ENCODE measurements at regions not wholly inside any gene's neighbourhood (a gene's known extent, or its start where the extent isn't known, plus 50 kb on each side); places are given as distances from the start of the nearest gene placed in this dataset.
"Not testable (repeated sequence)": the region's sequence is repeated elsewhere in the genome, so short reads cannot be mapped to it uniquely, and the experiment has no call there.

DNA sequence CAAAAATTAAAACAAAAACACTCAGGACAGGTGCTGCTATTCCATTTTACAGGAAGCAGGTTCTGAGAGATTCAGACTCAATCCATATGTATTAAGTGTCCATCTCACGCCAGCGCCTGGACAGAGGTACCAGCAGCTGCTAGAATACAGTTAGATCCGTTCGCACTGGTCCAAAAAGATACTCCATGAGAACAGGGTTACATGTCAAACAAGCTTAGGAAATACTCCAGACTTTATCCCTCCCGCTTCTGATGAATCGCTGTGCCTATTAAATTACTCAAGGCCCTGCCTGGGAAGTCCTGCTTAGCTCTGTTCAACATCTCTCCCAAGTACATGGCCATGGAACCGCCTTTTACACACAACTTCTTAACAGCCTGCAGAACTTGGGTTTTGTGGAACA, 50.2 kb upstream of the SLC35C1 start:
- Mint-ChIP-seq H3K9me3 (no peaks in the 10 kb centered on the region), H3K36me3 (no peaks in the 10 kb centered on the region), H3K27ac (no peak overlapping the region), H3K4me1 (no peaks in the 10 kb centered on the region), H3K27me3 (peaks cover 11% of the 10 kb centered on the region), H3K4me3 (no peak overlapping the region)

DNA sequence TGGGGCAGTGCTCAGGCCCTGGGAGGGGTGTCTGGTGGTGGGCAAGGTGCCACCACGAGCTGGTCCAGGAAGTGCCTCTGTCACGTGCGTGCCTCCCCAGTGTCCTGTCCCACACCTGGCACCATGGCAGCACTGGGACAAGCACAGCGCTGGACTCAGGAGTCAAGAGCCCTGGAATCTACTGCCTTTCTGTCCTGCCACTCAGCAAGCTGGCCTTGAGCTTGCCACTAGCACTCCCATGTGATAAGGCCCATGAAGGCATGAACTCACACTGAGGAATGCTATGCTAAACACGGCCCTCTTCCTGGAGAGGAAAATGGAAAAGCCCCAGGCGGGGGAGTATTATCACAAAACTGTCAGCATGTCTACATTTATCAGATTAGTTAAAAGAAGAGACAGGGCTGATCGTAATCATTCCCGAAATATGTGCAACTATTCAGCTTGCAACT, 50.7 kb upstream of the SLC35C1 start:
- Mint-ChIP-seq H3K9me3 (no peaks in the 10 kb centered on the region), H3K27ac (no peak overlapping the region), H3K4me1 (no peaks in the 10 kb centered on the region), H3K36me3 (no peaks in the 10 kb centered on the region), H3K4me3 (no peak overlapping the region), H3K27me3 (peaks cover 11% of the 10 kb centered on the region)

DNA sequence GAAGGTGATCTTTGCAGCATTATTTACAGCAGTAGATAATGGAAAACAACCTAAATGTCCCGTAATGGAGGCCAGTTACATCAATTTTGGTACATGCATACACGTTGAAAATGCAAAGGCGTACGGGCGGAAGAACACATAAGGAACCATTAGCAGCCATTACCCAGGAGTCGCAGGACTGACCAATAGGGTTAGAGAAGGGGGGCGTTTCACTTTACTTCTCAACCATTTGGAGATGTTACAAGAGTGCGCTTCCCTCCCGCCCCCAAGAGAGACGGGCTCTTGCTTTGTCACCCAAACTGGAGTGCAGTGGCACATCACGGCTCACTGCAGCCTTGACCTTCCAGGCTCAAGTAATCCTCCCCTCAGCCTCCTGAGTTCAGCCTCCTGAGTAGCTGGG, 52.8 kb upstream of the SLC35C1 start:
- H3K4me1 Mint-ChIP-seq = no peaks in the 10 kb centered on the region

DNA sequence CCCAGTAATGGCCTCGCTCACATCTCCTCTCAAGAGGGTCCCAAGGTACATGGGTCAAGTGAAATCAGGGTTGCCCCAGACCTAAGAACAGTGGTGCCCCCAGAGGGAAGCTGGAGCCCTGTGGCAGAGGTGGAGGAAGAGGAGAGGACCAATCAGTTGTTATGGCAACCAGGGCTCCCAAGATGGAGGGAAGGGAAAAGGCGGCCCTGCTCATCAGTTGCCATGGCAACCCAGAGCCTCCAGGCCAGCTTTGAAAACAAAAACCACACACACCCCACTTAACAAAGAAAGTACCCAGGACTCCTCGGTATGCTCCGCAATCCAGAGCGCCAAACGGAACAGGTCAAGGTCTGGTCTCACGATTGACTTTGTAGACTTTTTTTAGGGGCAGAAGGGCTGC, 53.5 kb upstream of the SLC35C1 start:
- Mint-ChIP-seq H3K9me3 (no peaks in the 10 kb centered on the region), H3K4me1 (no peaks in the 10 kb centered on the region), H3K36me3 (no peaks in the 10 kb centered on the region), H3K27me3 (peaks cover 9% of the 10 kb centered on the region), H3K4me3 (no peak overlapping the region), H3K27ac (no peak overlapping the region)

More for the DNA sequence above, 52.8 kb upstream of the SLC35C1 start:
- Mint-ChIP-seq H3K27ac (no peak overlapping the region), H3K27me3 (peaks cover 11% of the 10 kb centered on the region), H3K36me3 (no peaks in the 10 kb centered on the region), H3K4me3 (no peak overlapping the region), H3K9me3 (no peaks in the 10 kb centered on the region)

DNA sequence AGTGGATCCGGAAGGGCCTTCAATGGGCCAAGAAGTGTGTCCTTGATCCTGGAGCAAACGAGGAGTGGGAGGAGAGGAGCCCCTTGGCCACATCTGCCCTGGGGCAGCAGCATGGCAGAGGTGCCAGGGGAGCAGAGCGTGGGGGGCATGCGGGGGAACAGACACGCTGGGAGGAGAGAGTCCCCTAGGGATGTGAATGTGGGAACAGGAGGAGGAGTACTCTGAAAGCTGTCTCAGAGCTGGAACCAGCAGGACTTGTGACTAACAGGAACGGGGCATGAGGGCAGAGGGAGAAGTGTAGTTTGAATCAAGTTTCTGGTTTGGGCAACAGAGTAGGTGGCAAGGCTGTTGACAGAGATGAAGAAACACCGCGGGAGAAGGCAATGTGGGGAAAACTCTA, 54.5 kb upstream of the SLC35C1 start:
- Mint-ChIP-seq H3K27me3 (peaks cover 9% of the 10 kb centered on the region), H3K4me3 (no peak overlapping the region), H3K27ac (no peak overlapping the region), H3K36me3 (no peaks in the 10 kb centered on the region), H3K9me3 (no peaks in the 10 kb centered on the region), H3K4me1 (no peaks in the 10 kb centered on the region)

DNA sequence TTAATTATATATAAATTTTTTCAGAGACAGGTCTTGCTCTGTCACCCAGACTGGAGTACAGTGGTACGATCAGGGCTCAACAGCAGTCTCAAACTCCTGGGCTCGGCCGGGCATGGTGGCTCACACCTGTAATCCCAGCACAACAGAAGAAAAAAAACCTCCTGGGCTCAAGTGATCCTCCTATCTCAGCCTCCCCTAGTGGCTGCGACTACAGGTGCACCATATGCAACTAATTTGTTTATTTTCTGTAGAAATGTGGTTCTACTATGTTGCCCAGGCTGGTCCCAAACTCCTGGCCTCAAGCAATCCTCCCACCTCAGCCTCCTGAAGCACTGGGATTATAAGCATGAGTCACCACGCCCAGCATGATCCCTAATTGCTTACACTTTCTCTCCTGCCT, 56.1 kb upstream of the SLC35C1 start:
- Mint-ChIP-seq H3K4me3 (no peak overlapping the region), H3K27me3 (peaks cover 7% of the 10 kb centered on the region), H3K27ac (no peak overlapping the region), H3K36me3 (no peaks in the 10 kb centered on the region), H3K4me1 (no peaks in the 10 kb centered on the region), H3K9me3 (no peaks in the 10 kb centered on the region)

DNA sequence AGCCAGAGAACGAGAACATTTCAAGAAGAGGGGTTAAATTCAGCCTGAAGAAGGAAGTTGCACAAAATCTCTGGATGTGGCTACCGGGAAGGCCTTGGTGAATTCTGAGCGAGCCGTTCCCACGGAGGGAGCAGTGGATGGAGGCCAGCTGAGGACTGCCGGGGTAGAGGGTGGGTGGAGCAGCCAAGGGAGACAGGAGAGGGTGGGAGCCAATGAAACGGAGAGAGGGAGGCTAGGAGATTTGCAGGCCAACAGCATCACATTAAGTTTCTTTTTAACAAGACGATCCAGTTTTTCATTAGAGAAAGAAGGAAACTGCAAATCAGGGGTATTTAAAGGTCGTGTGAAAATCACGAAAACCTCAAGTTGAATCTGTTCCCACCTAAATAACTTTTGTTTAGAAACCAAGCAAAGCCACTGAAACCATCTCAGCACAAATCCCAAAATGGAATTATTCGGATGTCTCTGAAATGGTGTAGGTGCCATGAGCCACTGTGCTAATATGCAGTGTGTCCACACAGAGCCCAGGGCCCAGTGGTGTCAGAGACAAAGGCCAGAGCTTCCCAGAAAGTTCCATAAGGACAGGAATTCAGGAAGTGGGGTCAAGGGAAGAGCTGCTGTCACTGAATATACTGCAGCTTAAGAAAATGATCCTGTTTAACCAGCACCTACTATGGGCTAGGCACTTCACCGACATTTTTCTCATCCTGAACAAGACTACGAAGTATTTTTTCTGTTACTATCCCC, 59.7 kb upstream of the SLC35C1 start:
- Mint-ChIP-seq H3K4me3 (no peak overlapping the region), H3K4me1 (no peaks in the 10 kb centered on the region), H3K36me3 (no peaks in the 10 kb centered on the region), H3K27me3 (peaks cover 2% of the 10 kb centered on the region), H3K27ac (no peak overlapping the region), H3K9me3 (no peaks in the 10 kb centered on the region)

DNA sequence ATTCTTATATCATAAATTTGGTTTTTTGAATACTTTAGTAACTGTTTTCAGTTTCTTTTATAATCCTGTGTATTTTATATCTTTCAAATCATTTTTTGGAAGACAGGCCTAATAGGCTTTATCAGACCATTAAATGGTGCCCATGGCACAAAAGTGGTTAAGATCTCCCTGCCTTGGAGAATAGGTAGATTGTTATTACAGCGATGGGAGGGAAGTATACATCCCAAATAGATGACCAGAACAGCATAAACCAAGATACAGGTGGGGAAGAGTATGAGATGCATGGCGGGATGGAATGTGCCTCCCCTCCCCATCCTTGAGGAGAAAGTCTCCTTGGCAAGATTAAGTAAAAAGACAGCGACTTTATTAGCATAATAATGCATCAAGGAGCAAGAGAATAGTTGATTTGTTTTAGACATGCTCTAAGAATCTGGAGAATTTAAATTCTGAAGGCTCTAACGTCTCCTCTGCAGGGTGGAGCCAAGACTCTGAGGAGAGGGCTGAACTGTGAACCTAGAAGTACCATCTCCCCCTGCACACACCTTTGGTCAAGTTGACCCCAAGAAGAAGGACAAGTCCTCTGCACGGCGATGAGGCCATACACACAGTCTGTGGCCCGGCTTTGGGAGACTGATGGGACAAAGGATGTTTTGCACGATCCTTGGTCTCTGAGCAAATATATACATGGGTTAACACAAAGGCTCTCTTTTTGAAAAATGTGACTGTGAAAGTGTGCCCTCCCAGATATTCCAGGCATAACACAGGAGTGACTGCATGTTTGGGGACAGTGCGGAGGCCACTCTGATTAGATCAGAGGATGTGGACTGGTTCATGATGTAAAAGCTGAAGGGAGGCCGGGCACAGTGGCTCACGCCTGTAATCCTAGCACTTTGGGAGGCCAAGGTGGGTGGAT, 61.1 kb upstream of the SLC35C1 start:
- H3K27me3 Mint-ChIP-seq = no peaks in the 10 kb centered on the region
- no peak overlapping the region for H3K4me3 Mint-ChIP-seq
- no peak overlapping the region for H3K27ac Mint-ChIP-seq
- H3K9me3 Mint-ChIP-seq = no peaks in the 10 kb centered on the region
- H3K36me3 Mint-ChIP-seq = no peaks in the 10 kb centered on the region
- H3K4me1 Mint-ChIP-seq = no peaks in the 10 kb centered on the region

DNA sequence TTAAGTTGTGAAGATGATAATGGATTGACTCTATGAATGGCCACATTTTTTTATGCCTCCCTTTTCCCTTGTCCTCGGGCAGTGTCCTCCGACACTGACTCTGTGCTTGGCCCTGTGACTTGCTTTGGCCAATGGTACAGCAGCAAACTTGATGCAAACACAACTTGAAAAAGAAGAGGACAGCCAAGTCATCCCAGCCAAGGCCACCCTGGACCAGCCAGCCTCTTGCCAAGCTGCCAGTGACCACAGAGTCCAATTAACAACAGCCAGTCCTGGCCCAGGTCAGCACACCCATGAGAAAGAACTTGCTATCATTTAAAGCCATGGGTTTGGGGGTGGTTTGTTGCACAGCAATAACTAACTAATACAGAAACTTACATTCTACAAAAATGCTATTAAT, 63.4 kb upstream of the SLC35C1 start:
- no peaks in the 10 kb centered on the region for H3K36me3 Mint-ChIP-seq
- H3K27me3 Mint-ChIP-seq = no peaks in the 10 kb centered on the region
- H3K9me3 Mint-ChIP-seq = no peaks in the 10 kb centered on the region
- no peak overlapping the region for H3K27ac Mint-ChIP-seq
- H3K4me1 Mint-ChIP-seq = peaks cover 6% of the 10 kb centered on the region
- H3K4me3 Mint-ChIP-seq = no peak overlapping the region

DNA sequence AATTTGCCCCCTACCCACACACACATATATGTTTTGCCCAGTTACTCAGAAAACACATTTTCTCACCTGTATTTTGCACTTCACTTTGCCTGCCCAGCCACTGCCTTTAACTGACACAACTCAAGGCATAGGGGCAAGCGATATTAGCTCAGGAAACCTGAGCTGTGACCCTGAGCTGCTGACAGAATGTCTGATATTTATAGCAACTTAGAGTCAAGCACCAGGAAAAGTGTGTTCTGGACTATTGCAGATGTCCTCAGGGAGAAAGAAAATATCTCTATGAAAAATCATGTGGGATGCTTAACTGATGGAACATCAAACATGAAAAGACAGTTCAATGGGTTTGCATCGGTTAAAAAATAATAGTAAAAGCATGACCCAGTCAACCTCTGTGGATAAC, 63.9 kb upstream of the SLC35C1 start:
- no peaks in the 10 kb centered on the region for H3K9me3 Mint-ChIP-seq

DNA sequence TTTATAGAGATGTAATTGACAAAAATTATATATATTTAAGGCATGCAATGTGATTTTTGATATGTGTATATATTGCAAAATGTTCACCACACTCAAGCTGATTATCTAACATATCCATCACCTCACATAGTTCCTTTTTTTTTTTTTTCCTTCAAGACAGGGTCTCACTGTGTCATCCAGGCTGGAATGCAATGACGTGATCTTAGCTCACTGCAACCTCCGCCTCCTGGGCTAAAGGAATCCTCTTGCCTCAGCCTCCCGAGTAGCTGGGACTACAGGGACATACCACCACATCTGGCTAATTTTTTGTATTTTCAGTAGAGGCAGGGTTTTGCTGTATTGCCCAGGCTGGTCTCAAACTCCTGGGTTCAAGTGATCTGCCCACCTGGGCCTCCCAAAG, 65.1 kb upstream of the SLC35C1 start:
- Mint-ChIP-seq H3K27me3 (no peaks in the 10 kb centered on the region), H3K9me3 (no peaks in the 10 kb centered on the region), H3K27ac (no peak overlapping the region), H3K36me3 (no peaks in the 10 kb centered on the region), H3K4me1 (peaks cover 6% of the 10 kb centered on the region), H3K4me3 (no peak overlapping the region)

More for the DNA sequence above, 63.9 kb upstream of the SLC35C1 start:
- H3K27me3 Mint-ChIP-seq = no peaks in the 10 kb centered on the region
- no peak overlapping the region for H3K4me3 Mint-ChIP-seq
- H3K36me3 Mint-ChIP-seq = no peaks in the 10 kb centered on the region
- H3K4me1 Mint-ChIP-seq = peaks cover 6% of the 10 kb centered on the region
- no peak overlapping the region for H3K27ac Mint-ChIP-seq

DNA sequence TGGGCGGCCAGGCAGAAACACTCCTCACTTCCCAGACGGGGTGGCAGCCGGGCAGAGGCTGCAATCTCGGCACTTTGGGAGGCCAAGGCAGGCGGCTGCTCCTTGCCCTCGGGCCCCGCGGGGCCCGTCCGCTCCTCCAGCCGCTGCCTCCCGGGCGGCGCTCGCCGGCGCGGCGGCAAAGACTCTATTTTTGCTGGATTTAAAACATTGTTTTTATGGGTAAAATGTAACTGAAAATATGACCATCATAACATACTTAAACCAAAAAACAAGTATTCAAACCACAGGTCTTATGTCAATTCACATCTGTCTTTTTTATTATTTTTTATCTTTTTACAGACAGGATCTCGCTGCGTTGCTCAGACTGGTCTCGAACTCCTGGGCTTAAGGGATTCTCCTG, 65.9 kb upstream of the SLC35C1 start:
- not testable (repeated sequence) for H3K9me3 Mint-ChIP-seq, H3K4me1 Mint-ChIP-seq, H3K36me3 Mint-ChIP-seq, H3K4me3 Mint-ChIP-seq, H3K27ac Mint-ChIP-seq, H3K27me3 Mint-ChIP-seq

DNA sequence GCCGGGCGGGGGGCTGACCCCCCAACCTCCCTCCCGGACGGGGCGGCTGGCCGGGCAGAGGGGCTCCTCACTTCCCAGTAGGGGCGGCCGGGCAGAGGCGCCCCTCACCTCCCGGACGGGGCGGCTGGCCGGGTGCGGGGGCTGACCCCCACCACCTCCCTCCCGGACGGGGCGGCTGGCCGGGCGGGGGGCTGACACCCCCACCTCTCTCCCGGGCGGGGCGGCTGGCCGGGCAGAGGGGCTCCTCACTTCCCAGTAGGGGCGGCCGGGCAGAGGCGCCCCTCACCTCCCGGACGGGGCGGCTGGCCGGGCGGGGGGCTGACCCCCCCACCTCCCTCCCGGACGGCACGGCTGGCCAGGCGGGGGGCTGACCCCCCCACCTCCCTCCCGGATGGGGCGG, 66.8 kb upstream of the SLC35C1 start:
- not testable (repeated sequence) for H3K4me1 Mint-ChIP-seq, H3K27ac Mint-ChIP-seq, H3K27me3 Mint-ChIP-seq, H3K36me3 Mint-ChIP-seq, H3K9me3 Mint-ChIP-seq, H3K4me3 Mint-ChIP-seq

DNA sequence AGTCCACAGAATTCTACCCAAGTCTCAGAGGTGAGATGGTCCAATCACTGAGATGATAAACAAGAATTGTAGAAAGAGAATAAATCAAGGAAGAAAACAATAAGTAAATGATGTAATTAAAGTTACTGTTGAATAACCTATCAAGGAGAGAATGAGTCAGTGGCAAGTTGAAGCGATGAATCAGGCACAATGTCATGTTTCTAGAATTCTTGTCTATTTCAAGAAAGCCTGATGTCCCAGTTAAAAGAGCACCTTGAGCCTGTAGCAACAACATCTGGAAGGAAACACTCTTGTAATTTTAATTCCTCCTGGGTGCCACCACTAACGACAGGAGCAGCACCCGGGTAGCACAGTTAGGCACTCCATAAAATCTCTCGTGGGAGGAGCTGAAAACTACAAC, 67.9 kb upstream of the SLC35C1 start:
- Mint-ChIP-seq H3K9me3 (no peaks in the 10 kb centered on the region), H3K27ac (peak overlapping the region; percentile 94), H3K27me3 (no peaks in the 10 kb centered on the region), H3K36me3 (no peaks in the 10 kb centered on the region), H3K4me3 (no peak overlapping the region), H3K4me1 (peaks cover 6% of the 10 kb centered on the region)

DNA sequence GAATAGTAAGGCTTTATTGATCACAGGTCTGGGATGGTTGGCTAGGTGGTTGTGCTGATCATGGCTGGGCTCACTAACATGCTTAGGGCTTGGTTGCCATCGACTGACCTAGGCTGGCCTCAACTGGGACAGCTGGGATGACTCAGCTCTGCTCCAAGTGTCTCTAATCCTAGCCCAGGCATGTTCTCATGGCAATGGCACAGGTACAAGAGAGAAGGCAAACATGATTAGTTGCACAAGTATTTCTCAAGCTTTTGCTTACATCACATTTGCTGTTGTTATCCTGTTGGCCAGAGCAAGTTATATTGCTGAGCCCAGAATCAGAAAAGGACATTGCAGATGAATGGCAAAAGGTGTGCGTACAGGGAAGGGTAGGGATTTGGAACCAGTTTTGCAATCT, 68.5 kb upstream of the SLC35C1 start:
- H3K27ac Mint-ChIP-seq = no peak overlapping the region
- no peaks in the 10 kb centered on the region for H3K9me3 Mint-ChIP-seq
- H3K4me3 Mint-ChIP-seq = no peak overlapping the region
- no peaks in the 10 kb centered on the region for H3K27me3 Mint-ChIP-seq
- peaks cover 6% of the 10 kb centered on the region for H3K4me1 Mint-ChIP-seq
- H3K36me3 Mint-ChIP-seq = no peaks in the 10 kb centered on the region

DNA sequence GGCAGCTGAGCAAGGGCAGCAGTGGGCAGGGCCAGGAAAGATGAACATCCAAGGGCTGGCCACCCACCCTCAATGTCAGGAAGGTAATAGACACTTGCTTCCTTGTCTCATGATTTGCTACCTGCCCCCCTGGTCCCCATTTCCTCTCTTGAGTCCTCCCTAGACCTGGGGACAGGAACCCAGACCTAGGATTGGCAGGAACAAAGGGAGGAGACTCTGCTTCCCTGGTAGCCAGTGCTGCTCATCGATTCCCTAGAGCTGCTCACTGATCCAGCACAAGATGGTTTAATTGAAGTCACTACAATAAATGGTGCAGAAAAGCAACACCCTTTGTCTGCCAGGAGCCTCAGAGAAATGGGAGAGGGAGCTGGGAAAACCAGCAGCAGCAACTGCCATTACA, 67.8 kb upstream of the CHST1 start:
- no peaks in the 10 kb centered on the region for H3K9me3 Mint-ChIP-seq
- peaks cover 6% of the 10 kb centered on the region for H3K4me1 Mint-ChIP-seq
- H3K27ac Mint-ChIP-seq = no peak overlapping the region
- no peak overlapping the region for H3K4me3 Mint-ChIP-seq
- H3K36me3 Mint-ChIP-seq = no peaks in the 10 kb centered on the region
- H3K27me3 Mint-ChIP-seq = no peaks in the 10 kb centered on the region
